ENCODE measurements at regions not wholly inside any gene's neighbourhood (a gene's known extent, or its start where the extent isn't known, plus 50 kb on each side); places are given as distances from the start of the nearest gene placed in this dataset.

- TF ChIP-seq, protein P1, sequence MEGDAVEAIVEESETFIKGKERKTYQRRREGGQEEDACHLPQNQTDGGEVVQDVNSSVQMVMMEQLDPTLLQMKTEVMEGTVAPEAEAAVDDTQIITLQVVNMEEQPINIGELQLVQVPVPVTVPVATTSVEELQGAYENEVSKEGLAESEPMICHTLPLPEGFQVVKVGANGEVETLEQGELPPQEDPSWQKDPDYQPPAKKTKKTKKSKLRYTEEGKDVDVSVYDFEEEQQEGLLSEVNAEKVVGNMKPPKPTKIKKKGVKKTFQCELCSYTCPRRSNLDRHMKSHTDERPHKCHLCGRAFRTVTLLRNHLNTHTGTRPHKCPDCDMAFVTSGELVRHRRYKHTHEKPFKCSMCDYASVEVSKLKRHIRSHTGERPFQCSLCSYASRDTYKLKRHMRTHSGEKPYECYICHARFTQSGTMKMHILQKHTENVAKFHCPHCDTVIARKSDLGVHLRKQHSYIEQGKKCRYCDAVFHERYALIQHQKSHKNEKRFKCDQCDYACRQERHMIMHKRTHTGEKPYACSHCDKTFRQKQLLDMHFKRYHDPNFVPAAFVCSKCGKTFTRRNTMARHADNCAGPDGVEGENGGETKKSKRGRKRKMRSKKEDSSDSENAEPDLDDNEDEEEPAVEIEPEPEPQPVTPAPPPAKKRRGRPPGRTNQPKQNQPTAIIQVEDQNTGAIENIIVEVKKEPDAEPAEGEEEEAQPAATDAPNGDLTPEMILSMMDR (IDR thresholded peaks at IDR 0.05; ENCODE audit: insufficient read depth, low read depth, low read length, missing control alignments): no peak
- H3K4me3 ChIP-seq (ENCODE audit: low read depth, low read length): no peak overlapping the region
- no peak for DNase-seq (ENCODE audit: low read depth)
Measured at GRCh38 chr7:142548978-142549377, 200.3 kb upstream of the PRSS1 start.

DNA sequence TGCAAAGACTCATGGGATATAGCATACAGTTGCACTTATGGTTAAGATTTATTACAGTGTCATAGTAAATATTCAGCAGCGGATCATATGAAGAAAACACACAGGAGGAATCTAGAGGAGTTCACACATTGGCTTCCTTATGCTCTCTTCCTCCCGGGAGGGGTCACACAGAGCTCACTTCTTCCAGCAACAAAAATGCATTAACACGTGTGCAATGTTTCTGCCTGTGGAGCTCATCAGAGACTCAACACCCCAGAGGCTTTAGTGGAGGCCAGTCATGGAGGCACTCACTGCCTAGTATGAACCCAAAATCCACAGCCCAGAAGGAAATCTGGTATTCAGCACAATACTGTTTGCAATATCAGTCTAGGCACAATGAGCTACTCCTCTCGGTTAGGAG is 202.8 kb upstream of the PRSS1 start:
- TF ChIP-seq, protein P1 (IDR thresholded peaks at IDR 0.05; ENCODE audit: insufficient read depth, low read depth, low read length, missing control alignments): no peak
- no peak overlapping the region for H3K4me3 ChIP-seq (ENCODE audit: low read depth, low read length)
- no peak for DNase-seq (ENCODE audit: low read depth)

- no peak for DNase-seq (ENCODE audit: low read depth)
- TF ChIP-seq, protein P1 (IDR thresholded peaks at IDR 0.05; ENCODE audit: insufficient read depth, low read depth, low read length, missing control alignments): no peak
- no peak overlapping the region for H3K4me3 ChIP-seq (ENCODE audit: low read depth, low read length)
Measured at GRCh38 chr7:142542942-142543341, 206.3 kb upstream of the PRSS1 start.

GRCh38 chr7:142542105-142542504 is 207.2 kb upstream of the PRSS1 start:
- TF ChIP-seq, protein P1 (IDR thresholded peaks at IDR 0.05; ENCODE audit: insufficient read depth, low read depth, low read length, missing control alignments): no peak
- no peak for DNase-seq (ENCODE audit: low read depth)
- no peak overlapping the region for H3K4me3 ChIP-seq (ENCODE audit: low read depth, low read length)

DNA sequence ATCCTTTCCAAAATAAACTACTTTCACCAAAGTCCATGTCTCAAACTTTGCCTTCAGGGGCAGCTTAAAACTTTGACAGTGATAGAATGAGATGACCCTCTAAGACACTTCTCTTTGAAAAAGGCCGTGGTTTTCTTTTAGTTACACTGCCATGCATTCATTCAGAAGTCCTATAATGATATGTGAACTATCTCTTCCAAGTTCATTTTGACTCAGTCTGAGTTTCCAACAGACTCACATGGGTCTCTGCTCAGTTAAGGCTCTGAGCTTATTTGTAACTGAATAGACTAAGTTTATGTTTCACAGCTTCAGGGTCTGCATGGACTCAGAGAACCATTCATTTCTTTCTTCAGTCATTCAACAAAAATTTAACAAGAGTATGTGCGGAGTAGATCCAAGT is 208.9 kb upstream of the PRSS1 start:
- H3K4me3 ChIP-seq (ENCODE audit: low read depth, low read length): no peak overlapping the region
- TF ChIP-seq, protein P1 (IDR thresholded peaks at IDR 0.05; ENCODE audit: insufficient read depth, low read depth, low read length, missing control alignments): no peak
- DNase-seq (ENCODE audit: low read depth): no peak

DNA sequence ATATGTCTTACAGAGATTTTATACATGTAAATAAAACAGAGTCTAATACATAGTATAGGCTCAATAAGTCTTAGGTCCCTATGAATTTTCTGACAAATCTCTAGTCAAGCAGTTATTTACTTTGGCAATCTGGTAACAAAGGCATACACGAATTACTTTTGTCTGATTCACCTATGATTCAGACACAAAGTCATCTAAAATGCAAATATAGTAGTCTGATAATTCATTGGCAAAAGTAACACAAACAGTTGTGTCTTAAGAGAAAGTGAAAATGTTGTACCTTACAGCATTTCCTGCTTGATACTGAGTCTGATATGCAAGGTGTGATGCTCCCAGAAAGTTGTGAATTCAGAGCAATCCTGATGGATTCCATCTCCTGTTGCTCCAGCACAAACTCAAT is 209.4 kb upstream of the PRSS1 start:
- no peak for DNase-seq (ENCODE audit: low read depth)
- TF ChIP-seq, protein P1 (IDR thresholded peaks at IDR 0.05; ENCODE audit: insufficient read depth, low read depth, low read length, missing control alignments): no peak
- no peak overlapping the region for H3K4me3 ChIP-seq (ENCODE audit: low read depth, low read length)

- DNase-seq (ENCODE audit: low read depth): no peak
- H3K4me3 ChIP-seq (ENCODE audit: low read depth, low read length): no peak overlapping the region
- TF ChIP-seq, protein P1 (IDR thresholded peaks at IDR 0.05; ENCODE audit: insufficient read depth, low read depth, low read length, missing control alignments): no peak
Measured at GRCh38 chr7:142537760-142538159, 211.5 kb upstream of the PRSS1 start.

All from GM12865 (cell line).